ENCODE measurements at regions not wholly inside any gene's neighbourhood (a gene's known extent, or its start where the extent isn't known, plus 50 kb on each side); places are given as distances from the start of the nearest gene placed in this dataset.

- Histone ChIP-seq H3K27ac (no peak overlapping the region), H3K4me1 (no peaks in the 10 kb centered on the region), H3K36me3 (no peaks in the 10 kb centered on the region), H3K4me3 (replicated peaks in 1 of 3) (no peak overlapping the region), H3K9me3 (no peaks in the 10 kb centered on the region), H3K27me3 (no peaks in the 10 kb centered on the region)
- DNase-seq = no peak
- TF ChIP-seq POLR2A (IDR thresholded peaks at IDR 0.05) = no peak
- TF ChIP-seq CTCF (IDR thresholded peaks at IDR 0.05) = no peak
- intact Hi-C loops (cut with DNase I) = no loop called here
These were observed 157.7 kb upstream of the GGTLC1 start for GRCh38 chr20:24146231-24146634.

- intact Hi-C loops (cut with DNase I) = no loop called here
- DNase-seq = no peak
- Histone ChIP-seq H3K27me3 (no peaks in the 10 kb centered on the region), H3K4me3 (replicated peaks in 1 of 3) (no peak overlapping the region), H3K36me3 (no peaks in the 10 kb centered on the region), H3K4me1 (no peaks in the 10 kb centered on the region), H3K9me3 (no peaks in the 10 kb centered on the region), H3K27ac (no peak overlapping the region)
- 83% methylated on average over 8 of the region's 8 CpGs for WGBS, 2 donors
- no peak for TF ChIP-seq CTCF (IDR thresholded peaks at IDR 0.05)
- TF ChIP-seq POLR2A (IDR thresholded peaks at IDR 0.05) = no peak
These were observed 155.8 kb upstream of the GGTLC1 start for GRCh38 chr20:24144371-24144770.

GRCh38 chr20:24141111-24141510, 152.5 kb upstream of the GGTLC1 start:
- H3K4me1 ChIP-seq = no peaks in the 10 kb centered on the region
- TF ChIP-seq CTCF (IDR thresholded peaks at IDR 0.05) (no peak), POLR2A (IDR thresholded peaks at IDR 0.05) (no peak)
- H3K27me3 ChIP-seq = no peaks in the 10 kb centered on the region
- no peak overlapping the region for H3K4me3 ChIP-seq (replicated peaks in 1 of 3)
- H3K36me3 ChIP-seq = no peaks in the 10 kb centered on the region
- H3K27ac ChIP-seq = no peak overlapping the region
- intact Hi-C loops (cut with DNase I) = no loop called here
- no peaks in the 10 kb centered on the region for H3K9me3 ChIP-seq
- 87 to 94% methylated on average over 6 of the region's 6 CpGs for WGBS, 2 donors
- DNase-seq = no peak

GRCh38 chr20:24139846-24140245, 151.3 kb upstream of the GGTLC1 start:
- TF ChIP-seq CTCF (IDR thresholded peaks at IDR 0.05) = no peak
- no peak for TF ChIP-seq POLR2A (IDR thresholded peaks at IDR 0.05)
- no peak overlapping the region for H3K4me3 ChIP-seq (replicated peaks in 1 of 3)
- no peaks in the 10 kb centered on the region for H3K9me3 ChIP-seq
- no peak overlapping the region for H3K27ac ChIP-seq
- no peaks in the 10 kb centered on the region for H3K4me1 ChIP-seq
- no peak for DNase-seq
- H3K36me3 ChIP-seq = no peaks in the 10 kb centered on the region
- intact Hi-C loops (cut with DNase I) = no loop called here
- WGBS, 2 donors = 100% methylated on average over 1 of the region's 1 CpG; no CpG with 5 or more reads in 1 of the 2 donors
- H3K27me3 ChIP-seq = no peaks in the 10 kb centered on the region

GRCh38 chr20:24138951-24139350, 150.4 kb upstream of the GGTLC1 start:
- no peak overlapping the region for H3K4me3 ChIP-seq (replicated peaks in 1 of 3)
- DNase-seq = no peak
- 86 to 90% methylated on average over 1 to 2 of the region's 2 CpGs for WGBS, 2 donors
- H3K27ac ChIP-seq = no peak overlapping the region
- intact Hi-C loops (cut with DNase I) = no loop called here
- no peaks in the 10 kb centered on the region for H3K27me3 ChIP-seq
- TF ChIP-seq CTCF (IDR thresholded peaks at IDR 0.05) (no peak), POLR2A (IDR thresholded peaks at IDR 0.05) (no peak)
- no peaks in the 10 kb centered on the region for H3K36me3 ChIP-seq
- no peaks in the 10 kb centered on the region for H3K4me1 ChIP-seq
- no peaks in the 10 kb centered on the region for H3K9me3 ChIP-seq

Data from thyroid gland (tissue), 4 donors.